ENCODE measurements at regions not wholly inside any gene's neighbourhood (a gene's known extent, or its start where the extent isn't known, plus 50 kb on each side); places are given as distances from the start of the nearest gene placed in this dataset.

DNA sequence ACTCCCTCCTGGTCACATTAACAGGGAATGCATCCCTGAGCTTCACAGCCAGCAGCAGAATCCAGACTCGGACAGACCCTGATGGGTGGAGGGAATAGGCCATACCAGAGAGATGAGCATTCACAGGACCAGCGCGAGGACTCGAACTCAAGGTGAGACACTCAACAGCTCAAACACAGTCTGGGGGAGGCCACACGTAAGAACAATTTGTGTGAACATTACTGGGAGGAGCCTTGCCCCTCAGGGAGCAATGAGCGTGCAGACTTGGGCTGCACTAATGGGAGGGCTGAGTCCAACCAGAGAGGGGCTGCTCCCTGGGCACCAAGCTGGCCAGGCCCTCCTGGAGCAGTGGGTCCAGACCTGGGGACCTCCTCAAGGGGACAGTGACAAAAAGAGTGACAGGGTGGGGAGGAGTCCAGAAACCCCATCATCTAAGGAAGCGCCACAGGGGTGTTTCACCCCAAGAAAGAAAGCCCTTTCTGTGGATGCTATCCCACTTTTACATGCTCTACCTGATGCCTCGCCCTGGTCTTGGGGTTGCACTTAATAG is 118.4 kb downstream of the MRPL14 start:
- TF ChIP-seq POLR2A (IDR thresholded peaks at IDR 0.05) (no peak), POLR2AphosphoS5 (IDR thresholded peaks at IDR 0.05) (no peak), EP300 (IDR thresholded peaks at IDR 0.05) (no peak)
- TF ChIP-seq, protein P1, sequence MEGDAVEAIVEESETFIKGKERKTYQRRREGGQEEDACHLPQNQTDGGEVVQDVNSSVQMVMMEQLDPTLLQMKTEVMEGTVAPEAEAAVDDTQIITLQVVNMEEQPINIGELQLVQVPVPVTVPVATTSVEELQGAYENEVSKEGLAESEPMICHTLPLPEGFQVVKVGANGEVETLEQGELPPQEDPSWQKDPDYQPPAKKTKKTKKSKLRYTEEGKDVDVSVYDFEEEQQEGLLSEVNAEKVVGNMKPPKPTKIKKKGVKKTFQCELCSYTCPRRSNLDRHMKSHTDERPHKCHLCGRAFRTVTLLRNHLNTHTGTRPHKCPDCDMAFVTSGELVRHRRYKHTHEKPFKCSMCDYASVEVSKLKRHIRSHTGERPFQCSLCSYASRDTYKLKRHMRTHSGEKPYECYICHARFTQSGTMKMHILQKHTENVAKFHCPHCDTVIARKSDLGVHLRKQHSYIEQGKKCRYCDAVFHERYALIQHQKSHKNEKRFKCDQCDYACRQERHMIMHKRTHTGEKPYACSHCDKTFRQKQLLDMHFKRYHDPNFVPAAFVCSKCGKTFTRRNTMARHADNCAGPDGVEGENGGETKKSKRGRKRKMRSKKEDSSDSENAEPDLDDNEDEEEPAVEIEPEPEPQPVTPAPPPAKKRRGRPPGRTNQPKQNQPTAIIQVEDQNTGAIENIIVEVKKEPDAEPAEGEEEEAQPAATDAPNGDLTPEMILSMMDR (IDR thresholded peaks at IDR 0.05): no peak
